Epithelial cell of proximal tubule (primary cell): ENCODE measurements at regions not wholly inside any gene's neighbourhood (a gene's known extent, or its start where the extent isn't known, plus 50 kb on each side); places are given as distances from the start of the nearest gene placed in this dataset.

Source experiments
- DNase-seq: peaks from one replicate; pipeline ENCODE4 v3.0.0-alpha.2; 2011; ENCODE audit warnings: low read depth
- H3K4me3 ChIP-seq: 2 replicates; pipeline ENCODE4 v1.5.1; 2011; ENCODE audit warnings: low read depth, mild to moderate bottlenecking, low read length
- CTCF ChIP-seq: conservative IDR thresholded peaks from 2 replicates; pipeline ENCODE4 v1.5.1; 2012; ENCODE audit warnings: low read depth, mild to moderate bottlenecking, low read length

GRCh38 chr10:10587744-10588393 lies 429.8 kb upstream of the CELF2 start:
- no peak overlapping the region for H3K4me3 ChIP-seq
- TF ChIP-seq CTCF: no peak
- DNase-seq: no peak

- TF ChIP-seq CTCF: no peak
- no peak overlapping the region for H3K4me3 ChIP-seq
- peak; percentile 33 for DNase-seq
These were observed 427.9 kb upstream of the CELF2 start for GRCh38 chr10:10589540-10590303.

GRCh38 chr10:10591715-10592341 lies 425.8 kb upstream of the CELF2 start:
- DNase-seq: no peak
- TF ChIP-seq CTCF: no peak
- no peak overlapping the region for H3K4me3 ChIP-seq

GRCh38 chr10:10596256-10596655 lies 421.4 kb upstream of the CELF2 start:
- no peak for TF ChIP-seq CTCF
- no peak overlapping the region for H3K4me3 ChIP-seq
- no peak for DNase-seq

GRCh38 chr10:10598297-10598696 lies 419.4 kb upstream of the CELF2 start:
- TF ChIP-seq CTCF: no peak
- DNase-seq: no peak
- no peak overlapping the region for H3K4me3 ChIP-seq

- no peak overlapping the region for H3K4me3 ChIP-seq
- DNase-seq: no peak
- no peak for TF ChIP-seq CTCF
These were observed 417.7 kb upstream of the CELF2 start for GRCh38 chr10:10600004-10600403.
